ENCODE measurements at regions not wholly inside any gene's neighbourhood (a gene's known extent, or its start where the extent isn't known, plus 50 kb on each side); places are given as distances from the start of the nearest gene placed in this dataset.

DNA sequence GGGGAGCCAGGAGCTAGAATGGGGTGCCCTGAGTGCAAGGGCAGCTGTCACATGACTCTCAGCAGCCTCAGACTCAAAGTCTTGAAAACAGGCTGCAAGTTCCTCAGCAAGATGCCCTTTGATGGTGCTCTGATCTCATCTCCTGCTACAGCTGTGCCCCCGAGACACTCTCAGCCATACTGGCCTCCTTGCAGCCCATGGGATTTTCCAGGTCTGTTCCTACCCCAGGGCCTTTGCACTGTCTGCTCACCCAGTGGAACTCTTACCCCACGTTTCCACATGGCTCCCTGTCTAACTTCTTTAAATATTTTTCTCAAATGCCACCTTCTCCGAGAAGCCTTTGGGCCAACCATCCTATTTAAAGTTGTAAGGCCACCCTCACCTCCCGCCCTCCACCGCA, 146.9 kb downstream of the C16orf95 start:
- H3K4me1 ChIP-seq = no peaks in the 10 kb centered on the region
- TF ChIP-seq, protein P1, sequence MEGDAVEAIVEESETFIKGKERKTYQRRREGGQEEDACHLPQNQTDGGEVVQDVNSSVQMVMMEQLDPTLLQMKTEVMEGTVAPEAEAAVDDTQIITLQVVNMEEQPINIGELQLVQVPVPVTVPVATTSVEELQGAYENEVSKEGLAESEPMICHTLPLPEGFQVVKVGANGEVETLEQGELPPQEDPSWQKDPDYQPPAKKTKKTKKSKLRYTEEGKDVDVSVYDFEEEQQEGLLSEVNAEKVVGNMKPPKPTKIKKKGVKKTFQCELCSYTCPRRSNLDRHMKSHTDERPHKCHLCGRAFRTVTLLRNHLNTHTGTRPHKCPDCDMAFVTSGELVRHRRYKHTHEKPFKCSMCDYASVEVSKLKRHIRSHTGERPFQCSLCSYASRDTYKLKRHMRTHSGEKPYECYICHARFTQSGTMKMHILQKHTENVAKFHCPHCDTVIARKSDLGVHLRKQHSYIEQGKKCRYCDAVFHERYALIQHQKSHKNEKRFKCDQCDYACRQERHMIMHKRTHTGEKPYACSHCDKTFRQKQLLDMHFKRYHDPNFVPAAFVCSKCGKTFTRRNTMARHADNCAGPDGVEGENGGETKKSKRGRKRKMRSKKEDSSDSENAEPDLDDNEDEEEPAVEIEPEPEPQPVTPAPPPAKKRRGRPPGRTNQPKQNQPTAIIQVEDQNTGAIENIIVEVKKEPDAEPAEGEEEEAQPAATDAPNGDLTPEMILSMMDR (IDR thresholded peaks at IDR 0.05) = no peak
- H3K9me3 ChIP-seq = no peaks in the 10 kb centered on the region

DNA sequence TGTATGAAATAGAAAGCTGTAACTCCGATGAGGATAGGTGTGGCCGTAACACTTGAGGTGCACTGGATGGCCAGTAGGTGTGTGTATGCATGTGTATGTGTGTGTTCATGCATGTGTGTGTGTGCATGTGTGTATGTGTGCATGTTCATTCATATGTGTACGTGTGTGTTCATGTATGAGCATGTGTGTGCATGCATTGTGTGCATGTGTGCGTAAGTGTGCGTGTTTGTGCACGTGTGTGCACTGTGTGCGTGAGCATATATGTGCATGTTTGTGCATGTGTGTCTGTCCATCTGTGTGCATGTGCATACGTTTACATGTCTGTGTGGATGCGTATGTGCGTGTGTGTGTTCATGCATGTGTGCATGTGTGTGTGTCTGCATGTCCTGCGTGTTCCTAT, 145.5 kb downstream of the C16orf95 start:
- no peak for DNase-seq (ENCODE audit: low spot score)

More for the DNA sequence above, 146.9 kb downstream of the C16orf95 start:
- no peak for DNase-seq (ENCODE audit: low spot score)
- no peaks in the 10 kb centered on the region for H3K36me3 ChIP-seq
- H3K27ac ChIP-seq = no peak overlapping the region
- H3K4me3 ChIP-seq = no peak overlapping the region
- H3K27me3 ChIP-seq = no peaks in the 10 kb centered on the region

DNA sequence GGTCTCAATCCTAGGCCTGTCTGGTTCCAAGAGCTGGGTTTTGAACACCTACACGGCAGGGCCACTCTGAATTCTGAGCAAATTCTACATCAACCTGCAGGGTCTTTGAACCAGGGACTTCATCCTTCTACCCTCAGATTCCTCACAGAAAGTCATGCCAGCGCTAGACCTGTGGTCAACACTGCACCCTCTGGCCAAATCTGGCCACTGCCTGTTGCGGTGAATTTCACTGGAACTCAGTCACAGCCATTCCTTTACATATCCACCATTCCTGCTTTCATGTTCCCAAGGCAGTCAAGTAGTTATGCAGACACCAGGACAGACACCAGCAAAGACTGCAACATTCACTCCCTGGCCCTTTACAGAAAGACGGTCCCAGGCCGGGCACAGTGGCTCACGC, 144.6 kb downstream of the C16orf95 start:
- no peak overlapping the region for H3K27ac ChIP-seq
- H3K4me3 ChIP-seq = no peak overlapping the region
- no peaks in the 10 kb centered on the region for H3K27me3 ChIP-seq
- no peaks in the 10 kb centered on the region for H3K9me3 ChIP-seq
- DNase-seq (ENCODE audit: low spot score) = no peak
- no peaks in the 10 kb centered on the region for H3K4me1 ChIP-seq
- no peaks in the 10 kb centered on the region for H3K36me3 ChIP-seq
- TF ChIP-seq, protein P1 (IDR thresholded peaks at IDR 0.05) = no peak

More for the DNA sequence above, 145.5 kb downstream of the C16orf95 start:
- TF ChIP-seq, protein P1 (IDR thresholded peaks at IDR 0.05) = no peak
- Histone ChIP-seq H3K36me3 (no peaks in the 10 kb centered on the region), H3K27ac (no peak overlapping the region), H3K4me3 (no peak overlapping the region), H3K27me3 (no peaks in the 10 kb centered on the region), H3K4me1 (no peaks in the 10 kb centered on the region), H3K9me3 (no peaks in the 10 kb centered on the region)

GRCh38 chr16:87173294-87173893, 143.8 kb downstream of the C16orf95 start:
- Histone ChIP-seq H3K4me1 (no peaks in the 10 kb centered on the region), H3K27ac (no peak overlapping the region), H3K27me3 (no peaks in the 10 kb centered on the region), H3K9me3 (no peaks in the 10 kb centered on the region), H3K36me3 (no peaks in the 10 kb centered on the region), H3K4me3 (no peak overlapping the region)
- TF ChIP-seq, protein P1 (IDR thresholded peaks at IDR 0.05) = no peak
- no peak for DNase-seq (ENCODE audit: low spot score)

GRCh38 chr16:87174061-87174460, 143.1 kb downstream of the C16orf95 start:
- Histone ChIP-seq H3K4me1 (peaks cover 0 to 5% of the 10 kb centered on the region in 2 donors), H3K9me3 (no peaks in the 10 kb centered on the region), H3K36me3 (no peaks in the 10 kb centered on the region), H3K4me3 (no peak overlapping the region), H3K27ac (no peak overlapping the region), H3K27me3 (no peaks in the 10 kb centered on the region)
- DNase-seq (ENCODE audit: low spot score) = no peak
- TF ChIP-seq, protein P1 (IDR thresholded peaks at IDR 0.05) = no peak

DNA sequence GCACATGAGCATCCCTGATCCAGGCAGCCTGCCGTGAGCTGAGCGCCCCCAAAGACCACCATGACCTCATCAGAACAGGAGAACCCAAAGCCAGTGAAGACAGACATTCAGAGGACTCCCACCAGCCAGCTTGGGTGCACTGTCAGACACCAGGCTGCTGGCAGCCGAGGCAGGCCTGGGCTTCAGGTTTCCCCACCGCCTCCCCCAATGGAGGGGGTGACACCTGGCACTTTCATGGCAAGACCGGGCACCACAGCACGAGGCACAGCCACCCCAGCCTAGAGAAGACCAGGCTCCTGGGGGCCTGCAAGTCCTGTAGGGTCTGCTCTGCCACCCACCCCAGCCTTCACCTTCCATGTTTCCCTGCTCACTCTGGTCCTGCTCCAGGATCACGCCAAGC, 140.5 kb downstream of the C16orf95 start:
- TF ChIP-seq, protein P1 (IDR thresholded peaks at IDR 0.05) = no peak
- H3K36me3 ChIP-seq = no peaks in the 10 kb centered on the region
- no peak overlapping the region for H3K27ac ChIP-seq
- H3K9me3 ChIP-seq = no peaks in the 10 kb centered on the region
- no peaks in the 10 kb centered on the region for H3K27me3 ChIP-seq
- peaks cover 0 to 8% of the 10 kb centered on the region in 2 donors for H3K4me1 ChIP-seq
- DNase-seq (ENCODE audit: low spot score) = no peak
- no peak overlapping the region for H3K4me3 ChIP-seq
